DOHH2 (cell line): ENCODE measurements at regions not wholly inside any gene's neighbourhood (a gene's known extent, or its start where the extent isn't known, plus 50 kb on each side); places are given as distances from the start of the nearest gene placed in this dataset.

ENCODE experiments used
- H3F3A ChIP-seq: fragments of 200-600 bp; sonication (generic), shearing (Covaris generic); 2 replicates; pipeline ENCODE4 v1.6.0; 2016; ENCODE audit warnings: antibody characterized with exemption, mild to moderate bottlenecking; ENCODE audit not compliant: control insufficient read depth, insufficient read depth
- H3K27ac ChIP-seq: fragments of 200-600 bp; sonication (generic); 2 replicates; pipeline ENCODE4 v1.5.1; 2014; ENCODE audit warnings: low read depth, mild to moderate bottlenecking, low read length, moderate library complexity
- H3K27me3 ChIP-seq: fragments of 200-600 bp; sonication (generic); 2 replicates; pipeline ENCODE4 v1.6.1; 2014; ENCODE audit warnings: mild to moderate bottlenecking, low read length, mixed read lengths; ENCODE audit not compliant: control insufficient read depth
- H3K36me3 ChIP-seq: fragments of 200-600 bp; sonication (generic); 2 replicates; pipeline ENCODE4 v1.6.1; 2014; ENCODE audit warnings: mild to moderate bottlenecking, low read length, moderate library complexity, mixed read lengths; ENCODE audit not compliant: control insufficient read depth
- H3K4me1 ChIP-seq: fragments of 200-600 bp; sonication (generic); 2 replicates; pipeline ENCODE4 v1.6.1; 2014; ENCODE audit warnings: mild to moderate bottlenecking, low read length, mixed read lengths; ENCODE audit not compliant: control insufficient read depth
- H3K4me2 ChIP-seq: fragments of 200-600 bp; sonication (generic); 2 replicates; pipeline ENCODE4 v1.6.0; 2014; ENCODE audit warnings: mild to moderate bottlenecking, low read length, moderate library complexity
- H3K4me3 ChIP-seq: fragments of 200-600 bp; sonication (generic); 2 replicates; pipeline ENCODE4 v1.5.1; 2014; ENCODE audit warnings: mild to moderate bottlenecking, low read length, mixed read lengths
- H3K79me2 ChIP-seq: fragments of 200-600 bp; sonication (generic); 2 replicates; pipeline ENCODE4 v1.6.1; 2014; ENCODE audit warnings: mild to moderate bottlenecking, low read length, mixed read lengths; ENCODE audit not compliant: control insufficient read depth
- H3K9me2 ChIP-seq: fragments of 200-600 bp; sonication (generic); replicated peaks from 2 replicates; pipeline ENCODE4 v1.6.1; 2014; ENCODE audit warnings: mild to moderate bottlenecking, low read length, mixed read lengths; ENCODE audit not compliant: control insufficient read depth
- H3K9me3 ChIP-seq: fragments of 200-600 bp; sonication (generic); 2 replicates; pipeline ENCODE4 v1.6.1; 2014; ENCODE audit warnings: antibody characterized with exemption, low read length, mixed read lengths; ENCODE audit not compliant: control insufficient read depth, insufficient read depth
- H4K20me1 ChIP-seq: fragments of 200-600 bp; sonication (generic); 2 replicates; pipeline ENCODE4 v1.6.0; 2014; ENCODE audit warnings: low read depth, mild to moderate bottlenecking, antibody characterized with exemption, low read length, moderate library complexity; ENCODE audit not compliant: control insufficient read depth, insufficient read depth
- EZH2phosphoT487 ChIP-seq: fragments of 200-600 bp; sonication (generic); IDR thresholded peaks from 2 replicates; pipeline ENCODE4 v1.6.1; 2017; ENCODE audit warnings: borderline replicate concordance, mild to moderate bottlenecking, antibody characterized with exemption, low read length, moderate library complexity, mixed read lengths
- TF ChIP-seq, protein P1 (sequence below): fragments of 200-600 bp; sonication (generic); IDR thresholded peaks from one replicate; pipeline ENCODE4 v1.5.1; 2014; ENCODE audit warnings: antibody characterized with exemption, mild to moderate bottlenecking, low read depth, low read length; ENCODE audit not compliant: poor library complexity, severe bottlenecking

GRCh38 chr10:36030516-36030915 is 388.4 kb upstream of the FZD8 start:
- Histone ChIP-seq H3K27ac (no peak overlapping the region), H3K4me1 (no peaks in the 10 kb centered on the region), H3K4me2 (no peak overlapping the region)

GRCh38 chr10:36026656-36027390 is 384.7 kb upstream of the FZD8 start:
- H3K79me2 ChIP-seq = no peaks in the 10 kb centered on the region
- no peaks in the 10 kb centered on the region for H3K4me1 ChIP-seq
- no peak overlapping the region for H3K4me2 ChIP-seq
- no peaks in the 10 kb centered on the region for H3F3A ChIP-seq
- TF ChIP-seq, protein P1, sequence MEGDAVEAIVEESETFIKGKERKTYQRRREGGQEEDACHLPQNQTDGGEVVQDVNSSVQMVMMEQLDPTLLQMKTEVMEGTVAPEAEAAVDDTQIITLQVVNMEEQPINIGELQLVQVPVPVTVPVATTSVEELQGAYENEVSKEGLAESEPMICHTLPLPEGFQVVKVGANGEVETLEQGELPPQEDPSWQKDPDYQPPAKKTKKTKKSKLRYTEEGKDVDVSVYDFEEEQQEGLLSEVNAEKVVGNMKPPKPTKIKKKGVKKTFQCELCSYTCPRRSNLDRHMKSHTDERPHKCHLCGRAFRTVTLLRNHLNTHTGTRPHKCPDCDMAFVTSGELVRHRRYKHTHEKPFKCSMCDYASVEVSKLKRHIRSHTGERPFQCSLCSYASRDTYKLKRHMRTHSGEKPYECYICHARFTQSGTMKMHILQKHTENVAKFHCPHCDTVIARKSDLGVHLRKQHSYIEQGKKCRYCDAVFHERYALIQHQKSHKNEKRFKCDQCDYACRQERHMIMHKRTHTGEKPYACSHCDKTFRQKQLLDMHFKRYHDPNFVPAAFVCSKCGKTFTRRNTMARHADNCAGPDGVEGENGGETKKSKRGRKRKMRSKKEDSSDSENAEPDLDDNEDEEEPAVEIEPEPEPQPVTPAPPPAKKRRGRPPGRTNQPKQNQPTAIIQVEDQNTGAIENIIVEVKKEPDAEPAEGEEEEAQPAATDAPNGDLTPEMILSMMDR = no peak
- TF ChIP-seq EZH2phosphoT487 = no peak
- H3K36me3 ChIP-seq = no peaks in the 10 kb centered on the region
- H4K20me1 ChIP-seq = no peaks in the 10 kb centered on the region
- no peaks in the 10 kb centered on the region for H3K9me3 ChIP-seq
- no peaks in the 10 kb centered on the region for H3K9me2 ChIP-seq
- H3K27ac ChIP-seq = no peak overlapping the region
- no peaks in the 10 kb centered on the region for H3K27me3 ChIP-seq
- H3K4me3 ChIP-seq = no peak overlapping the region

More at GRCh38 chr10:36030516-36030915, 388.4 kb upstream of the FZD8 start:
- H3K79me2 ChIP-seq = no peaks in the 10 kb centered on the region
- H3K9me2 ChIP-seq = no peaks in the 10 kb centered on the region
- H4K20me1 ChIP-seq = no peaks in the 10 kb centered on the region
- TF ChIP-seq, protein P1 = no peak
- no peak for TF ChIP-seq EZH2phosphoT487
- H3K27me3 ChIP-seq = no peaks in the 10 kb centered on the region
- H3K4me3 ChIP-seq = no peak overlapping the region
- H3F3A ChIP-seq = no peaks in the 10 kb centered on the region
- no peaks in the 10 kb centered on the region for H3K36me3 ChIP-seq
- no peaks in the 10 kb centered on the region for H3K9me3 ChIP-seq

- Histone ChIP-seq H3K27ac (no peak overlapping the region), H3K79me2 (no peaks in the 10 kb centered on the region), H3K4me3 (no peak overlapping the region), H3F3A (no peaks in the 10 kb centered on the region), H3K36me3 (no peaks in the 10 kb centered on the region), H3K9me3 (no peaks in the 10 kb centered on the region), H3K27me3 (no peaks in the 10 kb centered on the region), H3K4me1 (no peaks in the 10 kb centered on the region), H3K4me2 (no peak overlapping the region), H4K20me1 (no peaks in the 10 kb centered on the region), H3K9me2 (no peaks in the 10 kb centered on the region)
- TF ChIP-seq EZH2phosphoT487 = no peak
- TF ChIP-seq, protein P1 = no peak
Measured at GRCh38 chr10:36026081-36026480, 384.0 kb upstream of the FZD8 start.
